Calu3 (cell line): ENCODE measurements at regions not wholly inside any gene's neighbourhood (a gene's known extent, or its start where the extent isn't known, plus 50 kb on each side); places are given as distances from the start of the nearest gene placed in this dataset.

Source experiments
- BruUV-seq: library from RNA; stranded (reverse); fragments of 400-500 nt; replicated peaks from 2 replicates; lab custom pipeline; 2021; lab: Mats Ljungman, UMichigan
- CTCF ChIA-PET: fragments of 300-600 bp; sonication (Branson Sonifier 250); formaldehyde crosslinking; loops from one replicate; lab custom pipeline; 2022; ENCODE audit warnings: antibody characterized with exemption; lab: Charles Lee
- DNase-seq: peaks from one replicate; pipeline ENCODE4 v3.0.0; 2022
- H3K27ac Mint-ChIP-seq: one replicate; pipeline ENCODE4 v1.8.0; 2022; ENCODE audit warnings: mixed read lengths; ENCODE audit not compliant: unreplicated experiment
- H3K27me3 Mint-ChIP-seq: one replicate; pipeline ENCODE4 v1.8.0; 2022; ENCODE audit warnings: mixed read lengths; ENCODE audit not compliant: unreplicated experiment
- H3K36me3 Mint-ChIP-seq: one replicate; pipeline ENCODE4 v1.8.0; 2022; ENCODE audit warnings: mild to moderate bottlenecking, moderate library complexity, mixed read lengths; ENCODE audit not compliant: insufficient read depth, unreplicated experiment
- H3K4me1 Mint-ChIP-seq: one replicate; pipeline ENCODE4 v1.8.0; 2022; ENCODE audit warnings: mild to moderate bottlenecking, low read depth, mixed read lengths; ENCODE audit not compliant: unreplicated experiment
- H3K4me3 Mint-ChIP-seq: one replicate; pipeline ENCODE4 v1.8.0; 2022; ENCODE audit warnings: mild to moderate bottlenecking, low read depth, moderate library complexity, mixed read lengths; ENCODE audit not compliant: unreplicated experiment
- H3K9me3 Mint-ChIP-seq: one replicate; pipeline ENCODE4 v1.8.0; 2022; ENCODE audit warnings: low read depth, mixed read lengths; ENCODE audit not compliant: unreplicated experiment
- CTCF ChIP-seq: fragments of 200-600 bp; IDR thresholded peaks from one replicate; pipeline ENCODE4 v1.8.0; 2022; ENCODE audit warnings: antibody characterized with exemption; ENCODE audit not compliant: unreplicated experiment
- intact Hi-C: fragments of 100-400 bp; cut with micrococcal nuclease; formaldehyde crosslinking; loops from one replicate; pipeline ENCODE4 v1.10.0; 2022; ENCODE audit not compliant: unreplicated experiment

- no peak for TF ChIP-seq CTCF
- no peaks in the 10 kb centered on the region for H3K36me3 Mint-ChIP-seq
- BruUV-seq: no TSS peak
- CTCF ChIA-PET: no interaction called here
- DNase-seq: no peak
- H3K9me3 Mint-ChIP-seq: peaks cover 3% of the 10 kb centered on the region
- H3K27me3 Mint-ChIP-seq: peaks cover 10% of the 10 kb centered on the region
- intact Hi-C loops: no loop called here
- no peak overlapping the region for H3K4me3 Mint-ChIP-seq
- H3K27ac Mint-ChIP-seq: no peak overlapping the region
- H3K4me1 Mint-ChIP-seq: no peaks in the 10 kb centered on the region
Observed at GRCh38 chr5:114255260-114255659, 106.6 kb upstream of the KCNN2 start.

- DNase-seq: no peak
- H3K27ac Mint-ChIP-seq: no peak overlapping the region
- CTCF ChIA-PET: no interaction called here
- H3K4me1 Mint-ChIP-seq: no peaks in the 10 kb centered on the region
- TF ChIP-seq CTCF: no peak
- peaks cover 15% of the 10 kb centered on the region for H3K27me3 Mint-ChIP-seq
- H3K9me3 Mint-ChIP-seq: peaks cover 3% of the 10 kb centered on the region
- intact Hi-C loops: no loop called here
- no TSS peak for BruUV-seq
- H3K36me3 Mint-ChIP-seq: no peaks in the 10 kb centered on the region
- no peak overlapping the region for H3K4me3 Mint-ChIP-seq
Observed at GRCh38 chr5:114261989-114262388, 99.9 kb upstream of the KCNN2 start.

GRCh38 chr5:114265432-114266060, 96.3 kb upstream of the KCNN2 start:
- no peaks in the 10 kb centered on the region for H3K4me1 Mint-ChIP-seq
- no peak overlapping the region for H3K27ac Mint-ChIP-seq
- intact Hi-C loops: no loop called here
- CTCF ChIA-PET: no interaction called here
- peaks cover 3% of the 10 kb centered on the region for H3K27me3 Mint-ChIP-seq
- H3K9me3 Mint-ChIP-seq: no peaks in the 10 kb centered on the region
- no peak for TF ChIP-seq CTCF
- H3K4me3 Mint-ChIP-seq: no peak overlapping the region
- H3K36me3 Mint-ChIP-seq: no peaks in the 10 kb centered on the region
- DNase-seq: no peak
- no TSS peak for BruUV-seq

- Mint-ChIP-seq H3K9me3 (no peaks in the 10 kb centered on the region), H3K4me1 (no peaks in the 10 kb centered on the region), H3K27ac (no peak overlapping the region), H3K4me3 (no peak overlapping the region), H3K27me3 (no peaks in the 10 kb centered on the region), H3K36me3 (no peaks in the 10 kb centered on the region)
- intact Hi-C loops: no loop called here
- BruUV-seq: no TSS peak
- no peak for DNase-seq
- no peak for TF ChIP-seq CTCF
- CTCF ChIA-PET: no interaction called here
Observed at GRCh38 chr5:114266374-114266773, 95.5 kb upstream of the KCNN2 start.
